Transverse colon (tissue), 4 donors: ENCODE measurements at regions not wholly inside any gene's neighbourhood (a gene's known extent, or its start where the extent isn't known, plus 50 kb on each side); places are given as distances from the start of the nearest gene placed in this dataset.

ENCODE experiments used
- DNase-seq: peaks from one replicate; pipeline ENCODE4 v3.0.0-alpha.2; 2019
- H3K27ac ChIP-seq, 4 donors: fragments of 200-600 bp; sonication (generic); 2 replicates each; pipeline ENCODE4 v1.5.1; 2016 to 2018; ENCODE audit warnings: inconsistent platforms in 4 of 4
- H3K27me3 ChIP-seq: fragments of 200-600 bp; sonication (generic); 2 replicates; pipeline ENCODE4 v1.5.1; 2017; ENCODE audit warnings: inconsistent platforms
- H3K36me3 ChIP-seq, 4 donors: fragments of 200-600 bp; sonication (generic); 2 replicates each; pipeline ENCODE4 v1.5.1; 2017 to 2019; ENCODE audit warnings: inconsistent platforms in 4 of 4
- H3K4me1 ChIP-seq, 4 donors: fragments of 200-600 bp; sonication (generic); 2 replicates each; pipeline ENCODE4 v1.5.1; 2017 to 2020; ENCODE audit warnings: inconsistent platforms in 4 of 4
- H3K4me3 ChIP-seq, 4 donors: fragments of 200-600 bp; sonication (generic); 1 replicate in 1 of 4; 2 replicates in 3 of 4; pipeline versions ENCODE4 v1.5.1 to v1.6.1; 2017 to 2019; ENCODE audit warnings: inconsistent platforms in 4 of 4
- H3K9me3 ChIP-seq, 2 donors: fragments of 200-600 bp; sonication (generic); 2 replicates each; pipeline ENCODE4 v1.5.1; 2017 to 2019; ENCODE audit warnings: inconsistent platforms in 2 of 2
- EP300 ChIP-seq: sonication (generic); formaldehyde crosslinking; IDR thresholded peaks from one replicate; pipeline ENCODE4 v1.6.1; 2017; ENCODE audit warnings: antibody characterized with exemption, low read depth
- POLR2A ChIP-seq: fragments of 450-650 bp; IDR thresholded peaks from one replicate; pipeline ENCODE4 v1.6.1; 2016; ENCODE audit warnings: antibody characterized with exemption, mild to moderate bottlenecking, moderate library complexity
- POLR2AphosphoS5 ChIP-seq, 3 donors: sonication (generic); formaldehyde crosslinking; IDR thresholded peaks; one replicate each; pipeline ENCODE4 v1.6.1; 2016; ENCODE audit warnings: antibody characterized with exemption in 3 of 3
- WGBS, 2 donors: methylation state at CpG; one replicate each; pipeline ENCODE4 v1.1.5; 2018; ENCODE audit warnings: low coverage in 1 of 2; 5-methylcytosine and 5-hydroxymethylcytosine counted together
- in situ Hi-C, 4 donors: fragments of 200-750 bp; cut with MboI; loops; one replicate each; pipeline versions ENCODE4 v1.15.0 to v1.15.1; 2017; ENCODE audit warnings: low sequenced_read_pairs in 3 of 4, low pct_ligation_motif_present in 1 of 4, low pct_unique_long_range_greater_than_20kb in 1 of 4
- intact Hi-C: fragments of 100-400 bp; cut with DNase I; formaldehyde crosslinking; loops from one replicate; pipeline ENCODE4 v1.15.1; 2023; ENCODE audit warnings: low total_unique reads
- TF ChIP-seq, protein P1 (sequence below), 5 experiments: fragments of 200-600 bp in 3 of 5; fragments of 450-650 bp in 2 of 5; sonication (generic) in 3 of 5; IDR thresholded peaks; 1 replicate in 2 of 5; 2 replicates in 3 of 5; pipeline ENCODE4 v1.5.1; 2016 to 2017; ENCODE audit warnings: antibody characterized with exemption in 5 of 5, inconsistent platforms in 3 of 5, mild to moderate bottlenecking in 2 of 5, moderate library complexity in 1 of 5

DNA sequence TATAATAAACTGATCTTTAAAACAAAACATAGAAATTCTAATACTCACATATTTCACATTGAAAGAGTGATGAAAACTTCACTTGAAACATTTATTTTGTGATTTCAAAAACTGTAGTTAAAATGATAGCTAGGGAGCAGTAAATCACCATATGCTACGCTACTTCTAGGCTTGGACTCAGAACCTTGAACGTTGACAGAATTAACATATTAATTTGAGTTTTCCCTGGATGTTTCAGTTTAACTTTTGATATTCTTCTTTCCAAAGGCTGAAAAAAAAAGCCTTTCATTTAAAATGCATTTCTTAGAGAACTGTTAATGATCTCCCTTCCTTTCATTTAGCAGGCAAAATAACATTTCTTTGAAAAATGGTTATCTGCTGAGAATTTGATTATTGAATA, 307.8 kb upstream of the SGCD start:
- Histone ChIP-seq H3K36me3 (no peaks in the 10 kb centered on the region), H3K27me3 (no peaks in the 10 kb centered on the region), H3K9me3 (no peaks in the 10 kb centered on the region), H3K4me1 (peaks cover 0 to 18% (median 7%) of the 10 kb centered on the region in 4 donors), H3K4me3 (no peak overlapping the region), H3K27ac (no peak overlapping the region)
- intact Hi-C loops, result no loop called here
- WGBS, 2 donors, result 73 to 77% methylated on average over 2 of the region's 2 CpGs
- TF ChIP-seq, protein P1, sequence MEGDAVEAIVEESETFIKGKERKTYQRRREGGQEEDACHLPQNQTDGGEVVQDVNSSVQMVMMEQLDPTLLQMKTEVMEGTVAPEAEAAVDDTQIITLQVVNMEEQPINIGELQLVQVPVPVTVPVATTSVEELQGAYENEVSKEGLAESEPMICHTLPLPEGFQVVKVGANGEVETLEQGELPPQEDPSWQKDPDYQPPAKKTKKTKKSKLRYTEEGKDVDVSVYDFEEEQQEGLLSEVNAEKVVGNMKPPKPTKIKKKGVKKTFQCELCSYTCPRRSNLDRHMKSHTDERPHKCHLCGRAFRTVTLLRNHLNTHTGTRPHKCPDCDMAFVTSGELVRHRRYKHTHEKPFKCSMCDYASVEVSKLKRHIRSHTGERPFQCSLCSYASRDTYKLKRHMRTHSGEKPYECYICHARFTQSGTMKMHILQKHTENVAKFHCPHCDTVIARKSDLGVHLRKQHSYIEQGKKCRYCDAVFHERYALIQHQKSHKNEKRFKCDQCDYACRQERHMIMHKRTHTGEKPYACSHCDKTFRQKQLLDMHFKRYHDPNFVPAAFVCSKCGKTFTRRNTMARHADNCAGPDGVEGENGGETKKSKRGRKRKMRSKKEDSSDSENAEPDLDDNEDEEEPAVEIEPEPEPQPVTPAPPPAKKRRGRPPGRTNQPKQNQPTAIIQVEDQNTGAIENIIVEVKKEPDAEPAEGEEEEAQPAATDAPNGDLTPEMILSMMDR (IDR thresholded peaks at IDR 0.05), result no peak
- TF ChIP-seq POLR2AphosphoS5 (IDR thresholded peaks at IDR 0.05) (no peak), POLR2A (no peak), EP300 (no peak)
- in situ Hi-C loops, result no loop called here
- DNase-seq, result no peak

GRCh38 chr5:156019571-156020180, 307.3 kb upstream of the SGCD start:
- H3K9me3 ChIP-seq, result no peaks in the 10 kb centered on the region
- no peaks in the 10 kb centered on the region for H3K27me3 ChIP-seq
- no peaks in the 10 kb centered on the region for H3K36me3 ChIP-seq
- peaks cover 0 to 18% (median 7%) of the 10 kb centered on the region in 4 donors for H3K4me1 ChIP-seq
- TF ChIP-seq, protein P1 (IDR thresholded peaks at IDR 0.05), result no peak
- TF ChIP-seq POLR2A (no peak), POLR2AphosphoS5 (IDR thresholded peaks at IDR 0.05) (no peak), EP300 (no peak)
- intact Hi-C loops (no loop called here), in situ Hi-C loops (no loop called here)
- WGBS, 2 donors, result 55 to 58% methylated on average over 6 to 7 of the region's 7 CpGs
- no peak overlapping the region for H3K4me3 ChIP-seq
- DNase-seq, result no peak
- H3K27ac ChIP-seq, result no peak overlapping the region

- no peaks in the 10 kb centered on the region for H3K9me3 ChIP-seq
- TF ChIP-seq POLR2A (no peak), POLR2AphosphoS5 (IDR thresholded peaks at IDR 0.05) (no peak), EP300 (peak; percentile 14)
- TF ChIP-seq, protein P1 (IDR thresholded peaks at IDR 0.05), result no peak
- H3K27me3 ChIP-seq, result no peaks in the 10 kb centered on the region
- DNase-seq, result no peak
- H3K27ac ChIP-seq, result peak overlapping the region in 1 of 4 donors; percentile 1
- peaks cover 0 to 18% (median 7%) of the 10 kb centered on the region in 4 donors for H3K4me1 ChIP-seq
- WGBS, 2 donors, result 30 to 48% methylated on average over 3 of the region's 3 CpGs
- in situ Hi-C loops (no loop called here), intact Hi-C loops (no loop called here)
- H3K36me3 ChIP-seq, result no peaks in the 10 kb centered on the region
- H3K4me3 ChIP-seq, result no peak overlapping the region
These were observed 306.3 kb upstream of the SGCD start for GRCh38 chr5:156020647-156021046.

DNA sequence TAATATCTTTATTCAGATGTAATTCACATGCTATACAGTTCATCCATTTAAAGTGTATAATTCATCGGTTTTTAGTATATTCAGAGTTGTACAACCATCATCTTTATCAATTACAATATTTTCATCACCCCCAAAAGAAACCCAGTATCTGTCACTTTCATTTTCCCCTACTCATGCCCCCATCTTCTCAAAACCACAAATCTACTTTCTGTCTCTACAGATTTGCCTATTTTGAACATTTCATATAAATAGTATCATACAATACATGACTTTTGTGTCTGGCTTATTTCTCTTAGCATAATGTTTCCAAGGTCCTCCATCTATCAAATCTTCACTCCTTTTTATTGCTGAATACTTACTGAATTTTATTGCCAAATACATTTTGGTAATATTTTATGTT, 305.1 kb upstream of the SGCD start:
- Histone ChIP-seq H3K4me1 (peaks cover 0 to 18% (median 7%) of the 10 kb centered on the region in 4 donors), H3K4me3 (no peak overlapping the region), H3K27ac (no peak overlapping the region), H3K9me3 (no peaks in the 10 kb centered on the region), H3K27me3 (no peaks in the 10 kb centered on the region), H3K36me3 (no peaks in the 10 kb centered on the region)
- no peak for TF ChIP-seq POLR2AphosphoS5 (IDR thresholded peaks at IDR 0.05)
- TF ChIP-seq POLR2A, result no peak
- TF ChIP-seq, protein P1 (IDR thresholded peaks at IDR 0.05), result no peak
- TF ChIP-seq EP300, result no peak
- 89 to 93% methylated on average over 1 of the region's 1 CpG for WGBS, 2 donors
- DNase-seq, result no peak
- intact Hi-C loops (no loop called here), in situ Hi-C loops (no loop called here)
